Activated CD4-positive, alpha-beta T cell treated with anti-CD3 and anti-CD28 coated beads for 4 hours (primary cell): ENCODE measurements at regions not wholly inside any gene's neighbourhood (a gene's known extent, or its start where the extent isn't known, plus 50 kb on each side); places are given as distances from the start of the nearest gene placed in this dataset.

Experiments
- DNase-seq, 2 donors: peaks; one replicate each; pipeline ENCODE4 v3.0.0-alpha.2; 2020

DNA sequence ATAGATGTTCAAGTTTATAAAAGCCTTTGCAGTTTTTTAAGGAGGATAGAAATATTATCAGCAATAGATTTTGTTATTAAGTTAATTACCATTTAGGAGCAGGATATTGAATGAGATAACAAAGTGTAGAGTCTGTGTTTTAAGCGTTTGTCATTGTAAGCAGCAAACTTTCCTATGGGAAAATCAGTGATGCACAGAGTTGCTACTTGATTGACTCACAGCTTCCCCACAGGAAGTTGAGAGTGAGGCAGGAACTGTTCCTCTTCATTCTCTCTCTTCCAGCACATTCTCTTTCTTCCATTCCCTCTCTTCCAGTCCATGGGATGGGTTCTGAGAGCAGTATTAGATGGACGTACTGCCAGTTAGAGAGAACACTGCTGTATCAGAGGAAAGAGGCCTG lies 867.7 kb upstream of the AGA start:
- DNase-seq, result no peak

DNA sequence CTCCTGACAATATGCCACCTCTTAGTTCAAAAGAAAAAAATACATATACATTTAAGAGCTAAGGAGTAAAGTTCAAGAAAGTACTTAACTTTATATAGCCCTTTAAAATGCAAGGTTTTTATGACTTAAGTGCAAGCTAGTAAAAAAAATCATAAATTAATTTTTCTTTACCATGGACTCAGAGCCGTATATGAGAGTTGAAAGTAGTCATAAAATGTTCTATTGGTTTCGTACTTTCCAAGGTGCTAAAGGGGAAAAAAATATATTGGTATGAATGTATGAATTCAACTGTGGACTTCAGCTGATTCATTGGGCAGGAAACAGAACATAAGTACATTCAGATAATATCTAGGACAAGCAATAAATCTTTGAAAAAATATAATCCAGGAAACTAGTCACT lies 869.8 kb upstream of the AGA start:
- no peak for DNase-seq

DNA sequence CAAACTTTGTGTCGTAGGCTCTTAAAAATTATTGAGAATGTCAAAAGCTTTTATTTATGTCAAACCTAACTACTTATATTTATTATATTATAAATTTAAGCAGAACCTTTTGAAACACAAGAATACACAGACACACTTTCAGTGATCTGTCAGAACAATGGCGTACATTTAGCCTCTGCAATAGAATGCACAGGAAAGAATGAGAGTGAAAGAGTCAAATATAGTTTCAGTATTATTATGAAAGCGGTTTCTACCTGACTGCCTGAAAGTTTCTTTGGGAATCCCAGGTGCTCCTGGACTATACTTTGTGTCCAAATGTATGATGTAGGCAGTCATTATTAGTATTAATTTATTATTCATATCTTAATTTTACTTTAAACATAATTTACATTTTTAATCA lies 872.0 kb upstream of the AGA start:
- DNase-seq, result no peak

DNA sequence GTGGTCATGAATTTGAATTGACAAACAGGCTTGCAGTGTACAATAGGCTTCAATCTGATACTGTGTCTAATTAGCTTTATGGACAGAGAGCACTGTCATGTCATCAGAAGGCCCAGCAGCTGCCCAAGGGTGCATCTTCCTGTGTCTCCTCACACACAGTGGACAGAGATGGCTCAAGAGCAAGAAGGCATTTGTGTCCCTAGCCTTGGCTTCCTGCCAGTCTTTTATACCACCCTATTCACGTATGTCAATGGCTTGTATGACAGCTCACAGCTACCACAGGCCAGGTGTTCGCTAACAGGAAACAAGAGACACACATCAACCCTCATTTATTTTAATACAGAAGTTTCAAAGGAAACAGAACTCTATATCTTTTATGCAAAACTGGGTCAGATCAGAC lies 874.0 kb upstream of the AGA start:
- DNase-seq, result no peak

DNA sequence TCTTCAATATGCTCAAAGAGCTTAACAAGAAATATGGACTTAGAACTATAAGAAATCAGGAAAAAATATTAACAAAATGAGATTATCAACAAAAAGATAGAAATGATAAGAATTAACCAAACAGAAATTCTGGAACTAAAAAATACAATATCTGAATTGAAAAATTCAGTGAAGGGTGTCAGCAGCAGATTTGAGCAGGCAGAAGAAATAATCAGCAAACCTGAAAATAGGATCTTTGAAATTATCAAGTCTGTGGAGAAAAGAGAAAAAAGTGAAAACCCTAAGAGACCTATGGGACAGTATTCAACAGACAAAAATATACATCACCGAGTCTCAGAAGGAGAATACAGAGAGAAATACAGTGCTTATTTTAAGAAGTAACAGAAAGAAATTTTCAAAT lies 877.8 kb upstream of the AGA start:
- no peak for DNase-seq

DNA sequence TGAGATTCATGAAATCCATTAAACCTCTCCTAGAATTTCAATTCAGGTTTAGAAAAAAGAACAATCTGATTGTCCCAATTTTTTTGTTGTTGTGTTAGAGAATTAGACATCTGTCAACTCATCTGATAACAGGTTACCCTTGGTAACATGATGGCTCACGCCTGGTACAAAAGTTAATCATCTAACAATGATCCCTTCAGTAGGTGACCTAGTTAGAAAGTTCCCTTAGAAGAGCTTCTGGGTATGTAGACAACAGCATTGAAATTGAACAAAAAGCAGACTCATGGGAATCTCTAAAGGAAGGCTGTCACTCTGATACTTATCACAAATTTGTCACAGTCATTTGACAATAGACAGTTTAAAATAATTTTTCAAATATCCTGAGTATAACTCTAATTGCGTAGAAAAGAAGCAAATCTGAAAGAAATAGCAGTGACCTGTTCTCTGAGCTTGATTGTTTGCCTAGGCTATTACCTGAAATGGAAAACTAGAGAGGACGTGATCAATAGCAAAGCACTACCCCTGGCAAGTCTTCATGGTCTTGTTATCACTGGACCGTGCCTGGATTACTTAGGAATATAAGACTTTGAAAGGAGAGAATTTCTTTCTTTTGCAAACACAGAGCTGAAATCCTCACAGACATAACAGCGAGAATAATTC lies 880.4 kb upstream of the AGA start:
- no peak for DNase-seq

DNA sequence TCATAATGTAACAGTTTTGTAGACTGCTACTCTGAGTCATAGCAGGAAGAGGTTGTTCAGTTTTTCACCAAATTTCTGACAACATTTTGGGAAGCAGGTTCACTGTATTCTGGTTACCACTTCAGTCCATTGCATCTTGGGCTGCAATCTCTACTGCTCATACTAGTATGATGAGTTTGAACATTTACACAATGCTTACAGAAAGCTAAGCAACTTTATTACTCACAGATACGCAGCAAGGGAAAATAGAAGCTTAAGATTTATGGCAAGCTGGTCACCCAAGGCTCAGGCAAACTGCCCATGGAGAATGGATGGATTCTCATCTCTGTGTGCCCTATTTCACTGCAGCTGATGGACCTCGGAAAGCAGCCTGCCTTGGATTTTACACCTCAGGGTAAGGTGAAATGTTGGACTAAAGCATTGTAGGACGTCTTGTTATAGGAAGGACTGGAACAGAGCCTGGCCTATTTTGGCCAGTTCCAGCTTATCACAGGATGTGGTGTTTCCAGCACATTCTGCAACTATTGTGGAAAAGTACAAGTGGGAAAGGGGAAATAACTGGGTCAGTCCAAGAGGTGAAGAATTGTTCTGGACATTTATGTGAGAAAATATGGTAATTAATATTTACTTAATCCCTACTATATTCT lies 887.1 kb upstream of the AGA start:
- DNase-seq, result no peak

DNA sequence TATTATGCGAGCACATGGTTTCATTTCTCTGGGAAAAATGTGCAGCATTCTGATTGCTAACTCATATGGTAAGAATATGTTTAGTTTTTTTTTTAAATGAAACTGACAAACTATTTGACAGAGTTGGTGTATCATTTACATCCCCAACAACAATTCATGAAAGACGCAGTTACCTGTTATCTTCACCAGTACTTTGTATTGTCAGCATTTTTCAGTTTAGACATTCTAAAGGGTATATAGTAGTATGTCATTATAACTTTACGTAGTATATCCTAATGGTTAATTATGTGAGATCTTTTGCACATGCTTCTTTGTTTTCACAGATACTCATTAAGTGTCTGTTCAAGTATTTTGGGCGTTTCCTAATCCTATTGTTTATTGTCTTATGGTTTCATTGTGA lies 891.1 kb upstream of the AGA start:
- DNase-seq, result no peak

DNA sequence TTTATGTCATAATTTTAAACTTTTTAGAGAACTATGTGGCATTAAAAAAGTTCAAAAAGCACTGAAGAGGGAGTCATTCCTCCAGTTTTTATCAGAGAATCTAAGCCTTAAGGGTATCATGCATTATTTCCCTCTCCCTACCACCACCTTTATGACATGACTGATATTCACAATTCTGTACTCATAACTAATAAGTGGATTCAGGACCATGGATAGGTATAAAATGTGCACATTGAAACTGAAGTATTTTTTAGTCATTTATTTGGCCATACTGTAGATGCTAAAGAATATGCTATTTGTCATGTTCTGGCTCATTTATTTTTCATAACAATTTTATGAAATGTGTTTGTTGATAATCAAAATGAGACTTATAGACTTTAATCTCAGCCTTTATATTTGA lies 897.5 kb upstream of the AGA start:
- no peak for DNase-seq

DNA sequence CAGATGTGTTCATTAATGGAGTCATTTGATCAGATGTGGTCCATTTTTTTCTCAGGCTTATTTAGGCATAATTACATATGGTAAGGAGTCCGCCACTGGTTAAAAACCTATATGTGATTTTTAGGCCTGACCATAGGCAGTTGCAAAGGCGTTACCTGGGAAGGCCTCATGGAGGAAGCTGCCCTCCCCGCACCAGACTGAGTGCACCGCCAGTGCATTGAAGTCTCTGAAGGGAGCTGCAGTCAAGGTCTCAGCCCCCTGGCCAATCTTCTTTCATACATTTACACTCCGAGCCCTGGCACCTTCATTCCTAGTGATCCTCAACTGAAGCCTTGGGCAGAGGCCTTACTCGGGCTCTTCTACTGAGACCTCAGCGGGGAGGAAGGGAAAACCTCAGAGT lies 898.2 kb upstream of the AGA start:
- DNase-seq, result no peak

DNA sequence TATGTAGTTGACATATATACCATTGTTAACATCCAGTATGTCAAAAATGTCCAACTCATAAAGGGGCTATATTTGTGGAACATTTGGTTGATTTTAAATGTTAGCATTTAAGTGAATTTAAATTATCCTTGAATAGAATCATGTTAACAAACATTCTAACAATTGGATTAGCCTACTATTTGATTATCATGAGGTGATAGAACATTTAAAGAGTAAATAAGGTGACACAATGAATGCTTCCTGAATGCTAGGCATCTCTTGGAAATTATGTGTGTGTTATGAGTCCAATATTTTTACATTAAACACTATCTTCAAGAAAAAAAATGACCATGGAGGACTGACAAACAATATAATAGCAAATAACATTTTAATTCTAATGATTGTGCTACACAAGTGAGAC lies 901.9 kb upstream of the AGA start:
- DNase-seq, result no peak

DNA sequence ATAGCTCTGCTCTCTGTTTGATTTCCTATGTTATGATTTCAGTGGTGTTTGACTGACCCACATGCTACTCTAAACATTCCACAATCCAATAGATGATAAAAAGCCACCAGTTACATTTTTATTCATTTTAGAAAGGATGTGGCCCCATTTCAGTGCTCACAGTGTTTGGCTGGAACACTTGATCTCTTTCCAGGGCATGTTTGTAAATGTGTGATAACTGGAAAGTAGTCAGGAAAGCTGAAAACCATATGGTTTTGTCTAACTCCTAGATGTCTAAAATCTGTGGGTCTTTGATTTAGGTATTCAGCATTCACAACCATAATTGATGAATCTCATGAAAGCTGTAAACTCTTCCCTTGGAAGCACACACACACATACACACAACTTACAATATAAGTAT lies 904.9 kb upstream of the AGA start:
- DNase-seq, result no peak

DNA sequence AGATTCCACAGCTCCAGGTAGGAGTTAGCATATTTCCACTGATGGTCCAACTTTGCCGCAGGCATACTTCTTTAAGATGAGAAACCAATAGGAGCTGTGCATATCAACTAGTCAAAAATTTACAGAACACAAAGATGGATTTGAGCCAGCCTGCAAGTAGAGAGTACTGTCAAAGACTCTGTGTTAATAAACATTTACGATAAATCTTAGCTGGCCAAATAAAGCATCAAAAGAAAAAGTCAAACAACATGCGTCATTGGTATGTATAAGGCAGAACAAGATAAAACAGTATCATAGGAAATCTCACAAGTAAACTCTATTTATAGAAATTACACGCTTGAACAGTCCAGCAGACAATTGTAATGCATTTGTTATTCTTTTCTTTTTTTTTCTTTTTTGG lies 907.4 kb upstream of the AGA start:
- DNase-seq, result no peak

DNA sequence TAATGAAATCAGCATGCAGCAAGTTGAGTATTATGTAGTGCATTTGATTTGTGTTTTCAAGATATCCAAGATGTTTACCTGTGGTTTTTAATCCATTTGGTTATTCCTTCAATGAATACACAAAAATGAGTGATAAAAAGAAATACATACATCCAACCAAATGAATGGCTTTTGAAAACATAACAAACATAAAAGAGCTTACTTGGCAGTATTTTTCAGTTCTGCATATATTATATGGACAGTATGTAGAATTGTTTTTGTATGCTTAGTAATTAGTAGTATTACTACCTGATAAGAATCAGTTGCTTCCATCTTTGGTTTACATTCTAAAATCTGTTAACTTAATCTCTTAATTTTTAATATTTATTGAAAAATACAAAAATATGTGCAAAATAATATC lies 908.9 kb upstream of the AGA start:
- no peak for DNase-seq

DNA sequence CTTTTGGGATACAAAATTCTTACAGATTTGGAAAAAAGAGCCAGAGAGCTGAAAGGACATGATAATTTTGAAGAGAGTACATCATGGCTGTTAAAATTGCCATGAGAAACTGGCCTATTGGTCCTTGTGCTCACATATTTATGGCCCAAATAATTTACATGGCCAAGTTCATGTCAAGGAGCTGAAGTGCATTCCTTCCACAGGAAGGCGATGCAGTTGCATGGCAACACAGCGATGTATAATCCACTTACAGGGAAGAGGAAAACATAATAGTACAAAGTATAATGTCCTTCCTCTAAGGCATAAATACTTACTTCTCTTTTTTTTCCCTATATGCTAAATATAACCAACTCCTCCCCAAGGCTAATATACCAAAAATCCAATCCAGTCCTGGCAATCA lies 914.5 kb upstream of the AGA start:
- no peak for DNase-seq

DNA sequence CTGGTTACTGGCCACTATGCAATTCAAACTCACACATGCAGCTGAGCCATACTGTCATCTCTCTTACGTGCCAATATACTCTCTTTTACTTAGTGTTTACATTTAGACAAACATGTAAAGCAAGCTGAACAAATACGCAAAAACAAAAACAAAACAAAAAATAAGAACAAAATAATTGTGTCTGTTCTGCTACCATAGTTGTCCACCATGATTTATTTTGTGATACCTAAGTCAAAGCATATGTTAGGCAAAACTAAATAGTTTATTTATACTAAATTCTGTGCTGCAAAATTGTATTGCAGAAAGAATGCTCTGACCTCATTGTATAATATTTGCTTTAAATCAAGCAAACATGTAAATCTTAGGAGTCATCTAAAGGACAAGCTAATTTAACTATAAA lies 943.2 kb upstream of the AGA start:
- DNase-seq, result no peak

DNA sequence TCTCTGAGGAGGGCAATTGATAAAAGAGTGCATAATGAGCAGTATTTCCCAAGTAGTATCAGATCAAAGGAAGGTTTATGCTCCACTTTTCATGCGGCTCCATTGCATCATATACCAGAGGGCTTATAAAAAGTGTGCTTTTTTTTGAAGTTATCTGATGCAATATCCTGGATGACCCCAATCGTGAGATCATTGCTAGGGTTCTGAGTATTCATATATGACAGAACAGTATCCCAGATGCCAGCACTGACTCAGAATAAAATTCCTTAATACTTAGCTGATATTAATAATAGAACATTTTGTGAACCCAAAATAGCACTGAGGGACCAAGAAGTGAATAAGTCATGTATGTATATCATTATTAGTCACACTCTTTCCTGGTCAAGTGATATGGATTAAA lies 945.5 kb upstream of the AGA start:
- no peak for DNase-seq

DNA sequence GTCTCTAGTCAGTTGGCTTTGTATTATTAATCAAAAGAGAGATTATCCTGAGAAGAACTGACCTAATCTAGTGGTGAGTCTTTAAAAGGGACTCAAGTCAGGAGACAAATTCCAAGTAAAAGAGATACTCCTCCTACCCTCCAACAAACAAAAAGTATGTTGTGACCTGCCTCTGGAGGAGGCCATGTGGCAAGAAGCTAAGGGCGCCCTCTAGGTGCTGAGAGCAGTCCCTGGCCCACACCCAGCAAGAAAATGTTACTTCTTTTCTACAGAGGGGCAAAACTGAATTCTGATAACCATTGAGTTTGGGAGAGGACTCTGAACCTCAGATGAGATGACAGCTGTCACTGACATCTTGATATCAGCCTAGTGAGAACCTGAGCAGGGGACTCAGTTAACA lies 953.6 kb upstream of the AGA start:
- no peak for DNase-seq

DNA sequence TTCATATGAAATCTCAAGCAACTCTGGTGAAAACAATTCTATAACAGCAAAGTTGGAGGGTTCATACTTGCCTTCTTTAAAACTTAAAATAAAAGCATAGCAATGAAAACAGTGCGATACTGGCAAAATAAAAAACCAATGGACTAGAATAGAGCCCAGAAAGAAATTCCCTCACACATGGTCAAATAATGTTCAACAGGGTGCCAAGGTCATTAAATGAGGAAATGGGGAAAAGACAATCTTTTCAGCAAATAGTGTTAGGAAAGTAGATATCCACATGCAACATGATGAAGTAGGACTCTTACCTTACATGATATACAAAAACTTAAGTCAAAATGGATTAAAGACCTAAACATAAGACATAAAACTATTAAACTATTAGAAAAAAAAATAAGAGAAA lies 970.2 kb upstream of the AGA start:
- no peak for DNase-seq

DNA sequence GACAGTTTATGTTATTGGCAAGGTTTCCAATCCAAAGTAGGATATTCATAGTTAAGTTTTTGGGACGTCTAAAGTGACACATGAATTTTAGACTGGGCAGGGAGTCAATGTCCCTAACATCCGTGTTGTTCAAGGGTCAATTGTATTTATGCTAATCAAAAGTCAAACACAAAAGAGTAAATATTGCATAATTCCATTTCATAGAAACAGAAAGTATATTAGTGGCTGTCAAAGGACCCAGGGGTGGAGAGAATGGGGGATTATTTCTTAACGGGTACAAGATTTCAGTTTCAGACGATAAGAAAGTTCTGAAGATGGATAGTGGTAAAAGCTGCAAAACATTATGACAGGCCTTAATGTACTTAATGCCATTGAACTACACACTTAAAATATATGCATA lies 971.8 kb upstream of the AGA start:
- no peak for DNase-seq

DNA sequence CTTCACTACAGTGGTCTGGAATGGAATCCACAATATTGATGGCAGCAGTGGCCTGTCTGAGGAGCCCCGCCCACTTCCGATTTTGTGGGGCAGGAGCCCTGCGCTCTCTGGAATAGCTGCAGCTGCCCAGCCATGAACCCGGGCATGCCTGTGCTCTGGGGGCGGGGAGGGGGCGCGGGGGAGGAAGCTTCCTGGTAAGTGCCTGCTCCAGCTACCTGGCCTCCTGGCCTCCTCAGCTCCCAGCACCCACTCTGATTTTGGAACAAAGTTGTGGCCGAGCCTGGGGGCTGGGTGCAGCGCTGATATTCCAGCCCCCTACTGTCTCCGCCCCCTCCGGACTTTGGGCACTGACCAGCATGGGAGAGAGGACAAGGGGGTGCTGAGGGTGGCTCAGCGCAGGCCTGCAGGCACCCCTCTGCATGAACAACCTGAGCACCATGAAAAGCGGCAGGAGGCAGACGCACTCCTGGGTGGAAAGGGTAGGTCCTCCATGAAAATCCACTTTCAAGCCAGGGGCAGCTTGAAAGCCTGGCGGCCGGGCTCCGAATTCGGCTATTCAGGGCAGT lies 972.7 kb upstream of the AGA start:
- DNase-seq, result no peak

DNA sequence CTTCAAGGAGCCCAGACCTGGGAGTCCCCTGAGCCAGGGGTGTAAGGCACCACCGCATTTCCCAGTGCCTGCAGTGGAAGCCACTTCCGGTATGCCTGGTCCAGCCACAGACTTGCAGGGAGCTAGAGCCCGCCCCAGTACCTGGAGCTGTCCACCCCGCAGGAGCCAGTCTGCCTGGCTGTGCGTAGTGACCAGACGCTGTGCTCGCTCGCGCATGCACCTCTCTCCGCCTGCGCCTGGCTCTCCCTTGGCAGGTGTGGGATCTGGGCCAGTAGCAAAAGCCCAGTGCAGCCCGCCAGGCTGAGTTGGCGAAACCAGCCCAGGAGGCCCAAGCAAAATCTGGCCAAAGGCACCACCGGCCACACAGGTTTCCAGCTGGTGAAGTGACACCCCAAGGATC lies 973.7 kb upstream of the AGA start:
- no peak for DNase-seq

DNA sequence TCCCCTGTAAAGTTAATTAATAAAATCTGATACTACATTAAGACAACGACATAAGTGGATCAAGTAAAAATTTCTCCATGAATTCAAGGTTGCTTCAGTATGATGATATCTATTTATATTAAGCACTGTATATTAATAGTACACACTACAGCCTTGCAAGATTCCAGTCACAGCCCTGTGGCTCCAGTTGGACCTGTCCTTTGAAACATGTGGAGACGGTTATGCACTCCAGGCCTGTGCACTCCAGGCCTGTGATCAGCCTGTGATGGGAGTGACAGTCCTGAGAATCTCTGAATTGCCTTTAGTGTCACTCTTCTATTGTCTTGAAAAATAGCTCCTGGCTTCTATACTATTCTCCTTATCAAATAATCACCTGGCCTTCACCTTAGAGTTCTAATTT lies 981.1 kb upstream of the AGA start:
- no peak for DNase-seq

DNA sequence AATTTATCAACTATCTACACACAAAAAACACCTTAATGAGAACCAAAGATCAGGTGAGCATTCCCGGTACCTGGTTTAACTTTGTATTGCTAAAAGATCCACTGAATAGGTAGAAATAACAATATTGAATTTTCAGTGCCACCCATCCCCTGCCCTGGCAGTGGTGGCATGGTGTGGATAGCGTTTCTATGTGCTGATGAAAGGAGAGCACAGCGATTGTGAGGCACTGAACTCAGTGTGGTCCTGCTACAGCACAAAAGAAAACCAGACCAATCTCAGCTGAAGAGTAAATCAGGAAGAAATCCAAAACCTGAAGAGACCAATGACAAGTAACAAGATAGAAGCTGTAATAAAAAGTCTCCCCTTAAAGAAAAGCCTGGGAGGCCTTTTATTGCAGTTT lies 984.6 kb upstream of the AGA start:
- no peak for DNase-seq

DNA sequence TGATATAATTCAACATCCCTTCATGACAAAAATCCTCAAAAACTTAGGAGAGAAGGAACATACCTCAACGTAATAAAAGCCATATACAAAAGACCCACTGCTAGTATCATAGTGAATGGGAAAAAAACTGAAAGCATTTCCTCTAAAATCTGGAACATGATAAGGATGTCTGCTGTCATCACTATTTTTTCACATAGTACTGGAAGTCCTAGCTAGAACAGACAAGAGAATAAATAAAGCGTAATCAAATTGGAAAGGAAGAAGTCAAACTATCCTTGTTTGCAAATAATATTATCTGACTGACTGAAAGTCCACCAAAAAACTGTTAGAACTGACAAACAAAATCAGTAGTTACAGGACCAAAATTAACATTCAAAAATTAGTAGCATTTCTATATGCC lies 985.4 kb upstream of the AGA start:
- no peak for DNase-seq
